HPDE6-E6E7 (cell line): ENCODE measurements at regions not wholly inside any gene's neighbourhood (a gene's known extent, or its start where the extent isn't known, plus 50 kb on each side); places are given as distances from the start of the nearest gene placed in this dataset.
"Not testable (repeated sequence)": the region's sequence is repeated elsewhere in the genome, so short reads cannot be mapped to it uniquely, and the experiment has no call there.

Experiments used
- DNase-seq: peaks from one replicate; pipeline ENCODE4 v3.0.0; 2011; ENCODE audit warnings: missing footprints; ENCODE audit errors: extremely low spot score

DNA sequence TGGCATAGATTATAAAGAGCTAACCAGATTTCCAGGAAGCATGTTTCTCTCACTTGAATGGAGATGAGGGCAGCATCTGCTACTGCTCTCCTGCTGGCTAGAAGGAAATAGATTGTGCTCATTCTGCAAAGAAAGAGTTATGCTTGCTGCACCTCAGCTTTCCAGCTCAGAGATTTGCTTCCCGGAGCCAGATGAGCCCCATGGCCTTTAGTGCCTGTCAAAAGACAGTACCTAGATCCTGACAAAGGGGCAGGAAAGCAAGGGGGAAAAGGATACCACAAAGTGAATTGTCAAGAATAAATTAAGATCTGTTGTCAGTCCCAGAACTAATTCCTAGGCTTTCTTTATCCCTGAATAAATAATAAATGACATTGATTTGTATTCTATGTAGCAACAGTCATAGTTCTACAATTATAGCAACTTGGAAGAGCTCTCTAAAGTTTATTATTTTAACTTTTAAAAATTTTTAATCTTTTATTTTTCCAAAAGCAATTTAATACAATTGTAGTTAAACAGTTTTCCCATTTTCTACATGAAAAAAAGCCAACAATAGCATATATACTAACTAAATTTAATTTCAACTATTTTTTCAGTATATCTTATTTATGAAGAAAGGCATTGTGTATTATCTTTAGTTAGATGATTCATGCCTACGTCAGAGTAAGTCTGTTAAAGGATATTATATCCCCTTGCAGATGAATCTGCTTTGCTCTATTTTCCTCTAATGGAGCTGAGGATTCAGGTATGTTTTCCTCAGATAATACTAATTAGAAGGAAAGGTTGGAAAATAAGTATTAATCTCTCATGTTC, 306.1 kb upstream of the DDI1 start:
- DNase-seq, result no peak

GRCh38 chr11:103731670-103732069, 304.8 kb upstream of the DDI1 start:
- no peak for DNase-seq

GRCh38 chr11:103733889-103734288, 302.6 kb upstream of the DDI1 start:
- DNase-seq, result no peak

GRCh38 chr11:103735497-103736032, 300.9 kb upstream of the DDI1 start:
- no peak for DNase-seq

DNA sequence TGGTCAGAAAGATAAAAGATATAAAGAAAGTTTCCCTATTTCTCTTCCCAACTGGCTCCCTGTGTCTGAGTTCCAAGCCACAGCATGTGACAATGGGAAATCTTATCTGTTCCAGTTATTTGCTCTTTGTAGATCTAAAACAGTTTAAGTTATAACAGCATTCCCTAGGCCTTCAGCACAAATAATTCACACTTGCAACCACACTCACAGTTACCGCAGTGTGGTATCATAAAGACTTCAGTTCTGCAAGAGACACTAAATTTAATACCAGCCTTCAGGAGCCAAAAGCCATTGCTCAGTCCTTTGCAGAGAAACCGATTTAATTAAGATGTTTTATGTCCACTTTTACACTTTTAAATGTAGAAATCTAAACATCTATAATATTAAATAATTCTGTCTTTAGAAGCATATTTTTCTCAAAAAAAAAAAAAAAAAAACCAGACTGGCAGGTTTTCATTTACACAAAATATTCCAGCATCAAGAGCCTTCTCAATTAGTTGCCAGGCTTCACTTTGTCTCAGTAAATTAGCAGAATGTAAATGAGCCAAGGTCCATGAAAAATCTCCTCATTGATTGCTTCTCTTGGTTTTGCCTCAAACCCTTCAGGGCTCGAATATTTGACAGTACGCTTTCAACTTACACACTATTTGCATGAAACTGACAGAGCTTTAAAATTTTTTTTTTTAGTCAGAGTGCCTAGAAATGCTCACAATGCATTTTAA, 300.0 kb upstream of the DDI1 start:
- DNase-seq, result no peak

GRCh38 chr11:103737037-103737622, 299.3 kb upstream of the DDI1 start:
- no peak for DNase-seq

DNA sequence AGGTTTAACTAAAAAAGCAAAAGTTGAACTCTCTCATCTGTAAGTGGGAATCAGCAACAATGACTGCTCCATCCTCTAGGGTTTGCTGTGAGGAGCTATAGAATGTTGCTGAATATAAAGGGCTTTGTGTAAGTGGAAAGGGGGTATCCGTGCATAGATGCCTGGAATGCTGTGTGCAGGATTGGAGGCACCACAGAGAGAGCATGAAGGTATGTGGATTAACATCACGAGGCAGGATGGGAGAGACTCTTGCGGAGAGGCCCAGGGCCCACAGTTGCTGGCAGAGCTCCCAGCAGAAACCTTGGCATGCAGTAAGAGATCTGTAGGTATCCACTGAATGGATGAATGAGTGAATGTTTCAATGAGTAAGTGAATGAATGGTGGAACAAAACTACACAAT, 298.7 kb upstream of the DDI1 start:
- no peak for DNase-seq

DNA sequence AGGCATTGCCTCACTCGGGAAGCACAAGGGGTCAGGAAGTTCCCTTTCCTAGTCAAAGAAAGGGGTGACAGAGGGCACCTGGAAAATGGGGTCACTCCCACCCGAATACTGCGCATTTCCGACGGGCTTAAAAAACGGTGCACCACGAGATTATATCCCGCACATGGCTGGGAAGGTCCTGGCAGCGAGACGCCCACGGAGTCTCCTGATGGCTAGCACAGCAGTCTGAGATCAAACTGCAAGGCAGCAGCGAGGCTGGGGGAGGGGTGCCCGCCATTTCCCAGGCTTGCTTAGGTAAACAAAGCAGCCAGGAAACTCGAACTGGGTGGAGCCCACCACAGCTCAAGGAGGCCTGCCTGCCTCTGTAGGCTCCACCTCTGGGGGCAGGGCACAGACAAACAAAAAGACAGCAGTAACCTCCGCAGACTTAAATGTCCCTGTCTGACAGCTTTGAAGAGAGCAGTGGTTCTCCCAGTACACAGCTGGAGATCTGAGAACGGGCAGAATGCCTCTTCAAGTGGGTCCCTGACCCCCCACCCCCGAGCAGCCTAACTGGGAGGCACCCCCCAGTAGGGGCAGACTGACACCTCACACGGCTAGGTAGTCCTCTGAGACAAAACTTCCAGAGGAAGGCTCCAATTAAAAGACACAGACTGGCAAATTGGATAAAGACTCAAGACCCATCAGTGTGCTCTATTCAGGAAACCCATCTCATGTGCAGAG, 297.2 kb upstream of the DDI1 start:
- DNase-seq, result not testable (repeated sequence)

GRCh38 chr11:103744496-103745153, 291.8 kb upstream of the DDI1 start:
- no peak for DNase-seq

DNA sequence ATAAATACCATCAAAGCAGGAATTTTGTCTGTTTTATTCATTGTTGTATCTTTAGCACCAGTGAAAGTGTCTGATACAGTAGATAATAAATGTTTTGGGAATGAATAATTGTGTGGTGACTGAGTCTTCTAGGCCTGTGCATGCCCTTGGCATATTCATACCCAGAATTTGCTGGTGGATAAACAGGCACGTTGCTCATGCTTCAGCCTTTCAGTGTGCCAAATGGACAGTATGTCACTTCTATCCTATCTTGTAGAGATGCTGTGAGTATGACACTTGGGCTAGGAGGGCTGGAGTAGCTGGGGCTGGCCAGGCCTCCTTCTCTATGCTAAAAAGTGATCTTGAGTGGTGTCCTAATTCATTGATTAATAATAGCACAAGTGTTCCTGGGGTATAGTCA, 287.3 kb upstream of the DDI1 start:
- no peak for DNase-seq

GRCh38 chr11:103768816-103769215, 267.6 kb upstream of the DDI1 start:
- no peak for DNase-seq

- no peak for DNase-seq
These were observed 263.4 kb upstream of the DDI1 start for GRCh38 chr11:103773059-103773458.

DNA sequence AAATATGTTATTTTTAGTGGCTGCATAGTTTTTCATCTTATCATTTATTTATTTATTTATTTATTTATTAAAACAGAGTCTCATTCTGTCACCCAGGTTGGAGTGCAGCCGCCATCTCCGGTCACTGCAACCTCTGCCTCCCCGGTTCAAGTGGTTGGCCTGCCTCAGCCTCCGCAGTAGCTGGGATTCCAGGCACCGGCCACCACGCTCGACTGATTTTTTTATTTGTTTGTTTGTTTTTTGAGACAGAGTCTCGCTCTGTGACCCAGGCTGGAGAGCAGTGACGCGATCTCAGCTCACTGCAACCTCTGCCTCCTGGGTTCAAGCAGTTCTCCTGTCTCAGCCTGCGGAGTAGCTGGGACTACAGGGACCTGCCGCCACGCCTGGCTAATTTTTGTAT, 262.9 kb upstream of the DDI1 start:
- DNase-seq, result no peak

DNA sequence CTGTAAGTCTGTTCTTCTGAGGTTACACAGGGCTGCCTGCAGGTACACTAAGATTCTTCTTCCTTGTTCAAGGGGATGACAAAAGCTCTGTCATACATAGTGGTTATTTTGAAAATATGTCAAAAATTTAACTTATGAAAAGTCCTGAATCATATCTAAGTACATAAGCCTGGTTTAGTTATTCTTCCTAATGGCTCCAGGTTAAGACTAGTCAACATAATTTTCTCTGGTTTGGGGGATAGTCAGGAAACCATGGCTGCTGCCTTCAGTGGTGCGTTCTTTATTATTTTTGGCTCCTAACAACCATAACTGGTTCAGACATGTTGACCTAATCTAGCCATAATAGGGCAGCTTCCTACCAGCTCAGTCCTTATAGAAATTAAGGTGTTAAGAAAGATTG, 257.4 kb upstream of the DDI1 start:
- peak; percentile 29 for DNase-seq

GRCh38 chr11:103789952-103790351, 246.5 kb upstream of the DDI1 start:
- no peak for DNase-seq

DNA sequence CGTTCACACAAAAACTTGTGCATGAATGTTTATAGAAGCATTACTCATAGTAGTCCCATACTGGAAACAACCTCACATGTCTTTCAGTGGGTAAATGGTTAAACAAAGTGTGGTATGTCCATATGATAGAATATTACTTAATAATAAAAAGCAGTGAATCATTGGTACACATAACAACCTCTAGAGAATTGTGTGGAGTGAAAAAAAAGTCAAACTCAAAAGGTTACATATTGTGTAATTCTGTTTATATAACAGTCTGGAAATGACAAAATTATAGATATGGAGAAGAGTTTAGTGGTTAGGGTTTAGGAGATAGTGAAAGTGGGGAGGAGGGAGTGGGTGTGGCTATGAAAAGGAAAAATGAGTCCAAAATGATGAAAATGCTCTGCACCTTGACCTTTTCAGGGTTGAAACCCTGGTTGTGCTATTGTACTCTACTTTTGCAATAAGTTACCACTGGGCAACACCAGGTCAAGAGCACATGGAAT, 243.4 kb upstream of the DDI1 start:
- DNase-seq, result no peak

- no peak for DNase-seq
These were observed 242.2 kb upstream of the DDI1 start for GRCh38 chr11:103794262-103794661.

- DNase-seq, result no peak
These were observed 238.4 kb upstream of the DDI1 start for GRCh38 chr11:103798026-103798425.

DNA sequence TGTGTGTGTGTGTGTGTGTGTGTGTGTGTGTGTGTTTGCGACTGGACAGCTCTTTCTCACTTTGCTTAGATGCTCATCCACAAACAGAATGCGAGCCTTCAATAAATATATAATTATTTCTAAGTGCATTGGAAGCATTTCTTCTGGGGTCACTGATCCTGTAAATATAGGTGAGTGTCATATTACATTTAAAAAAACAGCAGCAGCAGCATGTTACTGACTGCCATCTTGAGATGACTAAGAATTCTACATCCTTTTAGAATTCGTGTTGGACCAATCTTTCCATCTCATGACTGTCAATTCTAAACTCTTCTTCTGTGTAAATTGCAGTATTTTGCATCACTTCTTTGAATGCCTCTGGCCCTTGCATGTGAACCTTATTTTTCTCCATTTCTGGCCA, 238.0 kb upstream of the DDI1 start:
- no peak for DNase-seq

DNA sequence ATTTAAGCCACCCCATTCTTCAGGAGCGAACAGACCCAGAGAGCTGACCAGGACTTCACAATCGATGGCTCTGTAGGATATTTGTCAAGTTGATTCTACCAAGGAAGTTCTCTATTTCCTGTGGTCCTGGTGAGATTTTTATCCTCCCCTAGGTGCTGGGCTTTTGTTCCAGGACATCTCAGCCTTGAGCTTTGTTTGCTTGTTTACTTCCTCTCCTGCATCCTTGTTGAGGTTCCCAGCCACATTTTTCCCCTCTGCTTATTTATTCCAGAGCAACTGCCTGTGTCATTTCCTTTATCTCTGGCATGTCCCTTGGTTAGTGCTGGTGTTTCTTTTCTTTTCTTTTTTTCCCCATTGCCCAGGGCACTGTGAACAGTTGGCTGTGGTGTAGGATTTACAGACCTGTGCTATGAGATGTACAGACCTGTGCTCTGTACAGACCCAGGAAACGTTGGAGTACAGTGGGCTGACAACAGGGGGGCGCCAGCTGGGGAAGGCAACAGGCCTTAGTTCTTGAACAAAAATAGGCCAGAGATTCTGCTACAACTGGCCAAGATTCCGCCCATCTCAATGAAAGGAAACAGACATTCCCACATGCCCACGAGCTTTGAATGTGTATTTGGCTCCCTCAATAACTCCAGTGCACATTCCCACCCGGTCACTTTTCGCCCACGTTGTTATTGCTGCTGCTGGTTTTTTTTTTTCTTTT, 235.9 kb upstream of the DDI1 start:
- no peak for DNase-seq

DNA sequence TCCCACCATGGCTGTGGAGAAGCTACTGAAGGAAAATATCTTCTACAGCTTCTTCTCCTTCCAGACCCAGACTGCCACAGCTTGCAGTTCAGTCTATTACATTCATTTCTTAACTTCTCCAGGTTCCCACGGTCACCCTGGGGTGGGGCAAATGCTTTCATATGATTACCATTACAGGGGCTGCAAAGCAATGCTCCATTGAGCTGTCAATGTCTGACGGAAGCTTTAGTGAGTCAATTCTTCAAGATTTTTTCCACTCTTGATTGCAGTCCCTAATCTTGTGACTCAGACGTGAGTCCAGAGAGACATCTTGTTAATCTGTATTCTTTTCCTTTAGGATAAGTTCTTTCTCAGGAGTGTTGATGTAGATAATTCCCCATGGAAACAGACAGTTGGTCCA, 233.4 kb upstream of the DDI1 start:
- no peak for DNase-seq
